ENCODE measurements at regions not wholly inside any gene's neighbourhood (a gene's known extent, or its start where the extent isn't known, plus 50 kb on each side); places are given as distances from the start of the nearest gene placed in this dataset.

DNA sequence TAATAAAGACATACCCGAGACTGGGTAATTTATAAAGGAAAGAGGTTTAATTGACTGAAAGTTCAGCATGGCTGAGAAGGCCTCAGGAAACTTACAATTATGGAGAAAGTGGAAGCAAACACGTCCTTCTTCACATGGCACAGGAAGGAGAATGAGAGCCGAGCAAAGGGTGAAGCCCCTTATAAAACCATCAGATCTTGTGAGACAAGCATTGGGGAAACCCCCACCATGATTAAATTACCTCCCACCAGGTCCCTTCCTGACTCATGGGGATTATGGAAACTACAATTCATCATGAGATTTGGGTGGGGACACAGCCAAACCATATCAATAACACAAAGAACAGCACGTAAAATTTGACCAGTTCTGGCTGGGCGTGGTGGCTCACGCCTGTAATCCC is 85.6 kb upstream of the ATF7IP start:
- DNase-seq (ENCODE audit: low spot score) = no peak

DNA sequence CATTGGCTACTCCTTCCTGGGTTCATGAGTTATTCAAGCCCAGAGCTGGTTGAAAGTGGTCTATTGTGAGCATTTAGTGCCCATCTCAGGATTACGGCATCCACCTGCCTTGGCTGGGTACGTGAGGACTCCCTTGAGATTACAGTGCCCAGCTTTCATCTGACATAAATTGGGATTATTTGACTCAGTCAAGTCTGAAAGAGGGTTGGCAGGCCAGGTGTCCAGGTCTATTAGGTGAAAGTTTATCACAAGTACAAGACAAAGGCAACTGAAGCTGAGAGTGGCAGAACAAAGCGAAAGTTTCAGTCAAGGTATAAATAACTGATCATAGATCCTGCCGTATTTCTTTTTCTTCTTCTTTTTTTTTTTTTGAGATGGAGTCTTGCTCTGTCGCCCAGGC is 84.6 kb upstream of the ATF7IP start:
- DNase-seq (ENCODE audit: low spot score) = no peak

DNA sequence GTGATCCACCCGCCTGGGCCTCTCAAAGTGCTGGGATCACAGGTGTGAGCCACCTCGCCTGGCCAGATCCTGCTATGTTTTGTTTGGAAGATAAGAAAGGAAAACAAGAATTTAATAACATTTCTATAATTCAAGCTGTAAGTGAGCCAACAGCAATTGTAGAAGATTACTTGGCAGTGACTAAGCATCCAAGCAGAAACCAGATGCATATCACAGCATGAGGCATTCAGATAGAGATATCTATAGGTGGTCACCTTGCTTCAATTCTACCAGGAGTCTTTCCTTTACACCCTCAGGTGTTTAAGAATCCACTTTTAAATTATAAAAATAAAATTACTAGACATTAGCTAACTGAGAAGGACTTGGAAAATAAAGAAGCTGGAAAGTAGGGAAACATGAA is 83.9 kb upstream of the ATF7IP start:
- DNase-seq (ENCODE audit: low spot score) = no peak

DNA sequence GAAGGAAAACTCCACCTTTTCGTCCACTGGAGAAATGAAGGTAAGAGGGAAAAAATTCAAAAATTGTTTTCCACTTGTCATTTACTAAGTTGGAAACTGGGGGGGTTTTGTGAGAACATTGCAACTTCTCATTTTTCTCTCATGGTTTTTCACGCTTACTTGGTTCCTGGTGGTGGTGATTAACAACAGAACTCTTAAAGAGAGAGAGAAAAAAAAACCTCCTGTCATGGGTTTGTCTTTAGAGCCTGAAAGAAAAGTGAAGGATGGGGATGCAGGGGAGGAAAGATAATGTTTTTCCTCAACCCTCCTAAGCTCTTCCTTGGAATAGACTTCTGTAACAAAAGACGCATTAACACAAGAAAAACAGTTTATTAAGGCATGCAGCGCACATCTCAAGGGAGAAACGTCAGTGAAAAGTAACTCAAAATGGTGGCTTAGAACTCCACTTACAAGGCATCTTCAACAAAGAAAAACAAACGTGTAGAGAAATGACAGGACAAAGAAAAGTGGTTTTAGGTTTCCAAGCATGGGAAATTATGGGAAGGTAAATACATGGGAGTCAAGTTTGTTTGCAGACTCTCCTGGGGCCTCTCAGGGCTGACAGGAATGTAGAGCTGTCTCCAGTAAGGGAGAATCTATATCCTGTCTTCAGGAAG is 81.9 kb upstream of the ATF7IP start:
- no peak for DNase-seq (ENCODE audit: low spot score)

DNA sequence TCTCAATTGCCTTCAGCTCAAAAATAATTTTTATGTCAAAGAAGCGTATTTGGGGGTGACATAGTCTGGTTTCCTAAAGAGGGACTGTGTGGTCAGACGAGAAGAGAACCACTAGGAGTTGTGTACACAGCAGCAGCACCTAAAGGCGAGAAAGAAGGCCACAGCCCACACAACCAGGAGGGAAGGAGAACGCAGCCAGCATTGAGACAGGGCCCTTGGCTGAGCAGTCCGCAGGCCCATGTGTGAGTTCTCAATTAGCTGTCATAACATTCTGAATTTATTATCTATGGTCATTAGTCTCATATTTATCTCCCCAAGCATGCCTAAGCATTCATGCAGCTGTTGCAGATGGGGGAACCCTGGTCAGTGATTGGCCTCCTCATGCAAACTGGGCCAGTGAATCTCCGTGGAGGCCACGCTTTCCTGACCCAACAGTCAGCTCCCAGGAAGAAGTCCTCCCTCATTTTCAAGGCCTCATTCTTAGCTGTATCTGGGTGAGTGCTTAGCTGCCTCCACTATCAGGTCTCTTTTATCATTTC is 81.2 kb upstream of the ATF7IP start:
- no peak for DNase-seq (ENCODE audit: low spot score)

DNA sequence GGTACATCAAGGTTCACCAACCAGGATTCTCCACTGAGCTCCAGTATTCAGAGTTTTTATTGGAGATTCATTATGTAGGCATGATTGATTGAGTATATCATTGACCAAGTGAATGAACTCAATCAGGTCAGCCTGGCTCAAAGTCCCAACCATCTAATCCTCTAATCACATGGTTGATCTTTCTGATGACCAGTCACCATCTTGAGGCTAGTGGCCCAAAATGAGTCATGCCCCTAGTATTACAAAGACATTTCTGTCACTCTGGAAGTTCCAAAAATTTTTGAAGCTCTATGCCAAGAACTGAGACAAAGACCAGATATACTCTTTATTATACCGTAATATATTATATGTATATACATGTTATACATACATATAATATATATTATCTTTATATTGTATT is 75.9 kb upstream of the ATF7IP start:
- no peak for DNase-seq (ENCODE audit: low spot score)

DNA sequence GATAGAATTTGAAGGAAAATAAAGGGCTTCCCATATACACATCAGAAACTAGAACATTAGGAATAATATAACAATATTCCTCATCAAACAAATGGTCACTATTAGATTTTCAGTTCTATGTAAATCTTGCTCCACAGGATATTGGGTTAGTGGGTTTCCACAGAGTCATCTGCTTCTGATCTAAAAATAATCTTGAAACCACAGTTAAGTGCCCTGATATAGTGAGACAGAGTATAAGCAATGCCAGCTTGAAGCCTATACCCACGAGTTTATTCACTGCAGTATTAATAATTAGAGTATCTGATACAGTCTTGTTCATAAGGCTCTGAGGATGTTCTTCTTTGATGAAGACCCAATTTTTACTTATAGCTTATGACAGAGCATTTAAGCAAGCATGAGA is 74.5 kb upstream of the ATF7IP start:
- DNase-seq (ENCODE audit: low spot score) = no peak

DNA sequence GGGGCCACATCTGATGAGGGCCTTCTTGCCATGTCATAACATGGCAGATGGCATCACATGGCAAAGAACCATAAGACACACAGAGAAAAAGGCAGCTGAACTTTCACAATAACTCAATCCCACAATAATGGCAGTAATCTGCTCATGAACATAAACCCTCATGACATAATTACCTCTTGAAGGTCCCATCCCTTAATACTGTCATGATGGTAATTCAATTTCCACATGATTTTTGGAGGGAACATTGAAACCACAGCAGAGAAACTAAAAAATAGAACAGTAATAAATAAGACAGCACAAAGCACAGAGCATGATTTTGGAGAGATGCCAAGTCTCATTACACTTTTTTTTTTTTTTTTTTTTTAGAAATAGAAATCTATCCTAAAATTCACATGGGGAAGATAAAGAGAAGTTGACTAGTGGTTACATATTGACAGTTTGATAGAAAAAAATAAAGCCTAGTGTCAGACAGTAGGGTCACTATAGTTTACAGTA is 61.8 kb upstream of the ATF7IP start:
- no peak for DNase-seq (ENCODE audit: low spot score)

DNA sequence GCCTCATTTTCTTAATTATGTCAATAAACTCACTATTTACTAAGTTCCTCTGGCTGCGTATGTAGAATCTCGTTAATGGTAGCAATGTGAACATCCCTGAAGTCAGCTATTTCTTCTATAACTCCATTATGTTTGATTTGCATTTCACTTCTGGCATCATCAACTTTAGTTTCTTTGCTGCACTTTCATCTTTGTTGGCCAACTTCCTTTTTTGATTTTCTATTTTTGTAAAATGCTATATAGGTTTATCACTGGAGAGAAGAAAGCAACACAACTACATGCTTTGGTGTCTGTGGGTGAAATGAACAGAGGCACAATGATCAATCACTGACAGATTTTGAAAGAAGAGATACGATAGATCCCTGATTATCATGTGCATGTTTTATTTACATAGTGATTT is 58.5 kb upstream of the ATF7IP start:
- no peak for DNase-seq (ENCODE audit: low spot score)

DNA sequence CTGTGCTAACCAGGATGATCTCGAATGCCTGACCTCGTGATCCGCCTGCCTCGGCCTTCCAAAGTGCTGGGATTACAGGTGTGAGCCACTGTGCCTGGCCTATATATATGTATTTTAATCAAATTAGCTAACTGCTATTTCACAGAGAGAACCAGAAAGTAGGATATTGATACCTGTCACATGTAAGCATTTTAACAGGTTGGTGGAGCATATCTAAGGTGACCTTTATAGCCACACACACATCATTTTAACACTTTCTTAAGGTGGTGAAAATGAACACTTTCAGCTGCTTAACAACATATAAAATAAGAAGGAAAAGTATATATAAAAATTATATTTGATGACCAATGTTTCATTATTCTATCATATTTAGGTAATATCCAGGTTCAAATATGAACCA is 57.0 kb upstream of the ATF7IP start:
- no peak for DNase-seq (ENCODE audit: low spot score)

DNA sequence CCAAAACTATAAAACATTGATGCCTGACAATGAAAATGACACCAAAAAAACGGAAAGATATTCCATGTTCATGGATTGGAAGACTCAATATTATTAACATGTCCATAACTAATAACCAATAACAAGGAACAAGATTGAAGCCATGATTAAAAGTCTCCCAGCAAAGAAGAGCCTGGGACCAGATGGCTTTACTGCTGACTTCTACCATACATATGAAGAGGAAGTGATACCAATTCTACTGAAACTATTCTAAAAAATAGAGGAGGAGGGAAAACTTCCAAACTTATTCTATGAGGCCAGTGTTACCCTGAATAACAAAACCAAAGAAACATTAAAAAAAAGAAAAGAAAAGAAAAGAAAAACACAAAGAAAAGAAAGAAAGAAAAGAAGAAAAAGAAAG is 54.6 kb upstream of the ATF7IP start:
- DNase-seq (ENCODE audit: low spot score) = no peak

DNA sequence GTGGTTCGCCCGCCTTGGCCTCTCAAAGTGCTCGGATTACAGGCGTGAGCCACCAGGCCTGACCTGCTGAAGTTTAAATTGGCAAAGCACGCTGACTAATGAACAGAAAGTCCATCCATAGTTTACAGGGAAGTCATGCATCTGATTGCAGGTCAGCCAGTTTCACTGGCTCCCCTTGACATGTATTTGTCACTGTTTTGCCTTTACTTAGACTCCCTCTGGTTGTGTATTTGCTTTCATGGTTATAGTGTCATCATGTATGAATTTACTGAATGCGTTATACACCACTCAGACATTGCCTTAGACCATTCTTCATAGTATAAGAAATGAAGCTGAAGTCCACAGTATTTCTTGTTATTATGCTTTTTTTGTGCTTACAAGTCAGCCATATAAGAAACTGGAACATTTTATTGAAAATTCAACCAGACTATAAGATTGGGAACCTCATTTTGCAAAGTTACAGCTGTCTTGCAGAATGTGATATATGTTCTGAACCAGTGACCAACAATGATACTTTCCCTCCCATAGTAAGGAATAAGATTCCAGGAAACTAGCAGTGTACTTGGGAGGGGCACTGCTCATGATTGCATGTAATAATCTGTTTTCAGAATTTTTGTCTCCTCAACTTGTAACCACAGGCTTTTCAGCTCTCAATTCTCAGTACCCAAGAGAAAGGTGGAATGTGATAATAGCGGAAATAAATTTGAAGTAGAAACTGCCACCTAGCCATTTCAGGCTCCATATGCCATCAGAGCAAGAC is 51.9 kb upstream of the ATF7IP start:
- DNase-seq (ENCODE audit: low spot score) = no peak

DNA sequence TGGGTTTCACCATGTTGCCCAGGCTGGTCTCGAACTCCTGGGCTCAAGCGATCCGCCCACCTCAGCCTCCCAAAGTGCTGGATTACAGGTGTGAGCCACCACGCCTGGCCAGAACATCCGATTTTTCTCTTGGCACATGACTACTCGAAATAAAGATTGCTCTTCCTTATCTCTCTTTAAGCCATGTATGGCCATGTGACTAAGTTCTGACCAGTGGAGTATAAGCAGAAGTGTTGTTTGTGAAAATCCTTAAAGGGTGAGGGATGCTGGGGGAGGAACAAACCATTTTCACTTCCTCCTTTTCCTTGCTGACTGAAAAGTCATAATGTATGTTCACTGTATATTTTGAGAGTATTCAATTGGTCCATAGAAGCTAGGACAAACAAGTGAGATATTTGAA is 50.7 kb upstream of the ATF7IP start:
- DNase-seq (ENCODE audit: low spot score) = no peak

DNA sequence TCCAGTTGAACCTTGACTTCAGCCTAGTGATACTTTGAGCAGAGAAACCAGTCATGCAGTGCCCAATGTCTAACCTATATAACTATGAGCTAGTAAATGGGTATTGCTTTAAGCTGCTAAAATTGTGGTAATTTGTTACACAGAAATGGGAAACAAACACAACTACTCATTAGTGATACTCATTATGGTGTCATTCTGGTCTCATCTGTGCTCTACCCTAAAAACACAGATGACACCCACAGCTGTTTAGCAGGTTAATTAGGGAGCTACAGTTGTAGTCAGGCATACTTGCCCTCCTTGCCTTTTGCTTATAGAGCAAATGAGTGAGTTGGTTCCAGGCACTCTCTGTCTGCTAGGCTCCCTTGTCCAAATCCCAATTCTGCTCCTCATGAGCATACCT is 50.0 kb upstream of the ATF7IP start:
- no peak for DNase-seq (ENCODE audit: low spot score)
